Fibroblast of lung (primary cell): ENCODE measurements at regions not wholly inside any gene's neighbourhood (a gene's known extent, or its start where the extent isn't known, plus 50 kb on each side); places are given as distances from the start of the nearest gene placed in this dataset.

Source experiments
- DNase-seq, 2 donors: peaks; one replicate each; pipeline versions ENCODE4 v3.0.0 to v3.0.0-alpha.2; 2010; ENCODE audit warnings: low read depth in 2 of 2
- H2AFZ ChIP-seq: 2 replicates; pipeline ENCODE4 v1.5.1; 2012; ENCODE audit warnings: low read length, control low read depth, inconsistent platforms
- H3K27ac ChIP-seq: 2 replicates; pipeline ENCODE4 v1.5.1; 2011; ENCODE audit warnings: low read length, control low read depth; ENCODE audit not compliant: insufficient read depth
- H3K27me3 ChIP-seq: 2 replicates; pipeline ENCODE4 v1.5.1; 2011; ENCODE audit warnings: mild to moderate bottlenecking, low read length; ENCODE audit not compliant: control insufficient read depth, insufficient read depth
- H3K36me3 ChIP-seq: 2 replicates; pipeline ENCODE4 v1.5.1; 2011; ENCODE audit warnings: low read length; ENCODE audit not compliant: control insufficient read depth, insufficient read depth
- H3K4me1 ChIP-seq: 2 replicates; pipeline ENCODE4 v1.5.1; 2011; ENCODE audit warnings: low read length; ENCODE audit not compliant: control insufficient read depth, insufficient read depth; ENCODE audit errors: extremely low read depth
- H3K4me2 ChIP-seq: 2 replicates; pipeline ENCODE4 v1.5.1; 2011; ENCODE audit warnings: low read length, control low read depth; ENCODE audit not compliant: insufficient read depth; ENCODE audit errors: extremely low read depth
- H3K4me3 ChIP-seq, 4 experiments: fragments of 200-600 bp in 1 of 4; sonication (generic) in 1 of 4; replicated peaks in 1 of 4; 2 replicates each; pipeline ENCODE4 v1.5.1; 2011 to 2016; ENCODE audit warnings: low read length in 4 of 4, low read depth in 3 of 4, mild to moderate bottlenecking in 3 of 4, control low read depth in 2 of 4, inconsistent platforms in 1 of 4, mixed read lengths in 1 of 4; ENCODE audit not compliant: insufficient read depth in 1 of 4; ENCODE audit errors: control extremely low read depth in 1 of 4
- H3K79me2 ChIP-seq: 2 replicates; pipeline ENCODE4 v1.5.1; 2012; ENCODE audit warnings: mild to moderate bottlenecking, low read length, inconsistent platforms; ENCODE audit not compliant: control insufficient read depth, insufficient read depth
- H3K9ac ChIP-seq: 2 replicates; pipeline ENCODE4 v1.5.1; 2011; ENCODE audit warnings: mild to moderate bottlenecking, low read length, control low read depth; ENCODE audit not compliant: insufficient read depth
- H3K9me3 ChIP-seq: 2 replicates; pipeline ENCODE4 v1.5.1; 2012; ENCODE audit warnings: low read depth, low read length; ENCODE audit not compliant: control insufficient read depth, insufficient read depth
- H4K20me1 ChIP-seq: 2 replicates; pipeline ENCODE4 v1.5.1; 2011; ENCODE audit warnings: low read length; ENCODE audit not compliant: control insufficient read depth, insufficient read depth; ENCODE audit errors: extremely low read depth
- CTCF ChIP-seq, 2 donors: IDR thresholded peaks in 1 of 2; conservative IDR thresholded peaks in 1 of 2; 1 replicate in 1 of 2; 2 replicates in 1 of 2; pipeline ENCODE4 v1.5.1; 2011 to 2012; ENCODE audit warnings: low read length in 2 of 2, control low read depth in 1 of 2, inconsistent platforms in 1 of 2, low read depth in 1 of 2, mild to moderate bottlenecking in 1 of 2
- EZH2 ChIP-seq: IDR thresholded peaks from 2 replicates; pipeline ENCODE4 v1.5.1; 2012; ENCODE audit warnings: low read length, control low read depth, mild to moderate bottlenecking; ENCODE audit errors: missing control alignments

GRCh38 chrX:20317873-20318272 lies 51.2 kb upstream of the RPS6KA3 start:
- Histone ChIP-seq H3K4me2 (no peak overlapping the region), H3K27ac (no peak overlapping the region), H3K79me2 (no peaks in the 10 kb centered on the region), H3K9ac (no peak overlapping the region), H3K9me3 (no peaks in the 10 kb centered on the region), H2AFZ (no peak overlapping the region), H3K4me1 (no peaks in the 10 kb centered on the region), H3K4me3 (no peak overlapping the region), H4K20me1 (no peaks in the 10 kb centered on the region), H3K27me3 (no peaks in the 10 kb centered on the region), H3K36me3 (no peaks in the 10 kb centered on the region)
- TF ChIP-seq CTCF (conservative IDR thresholded peaks at IDR 0.05 in 1 of 2, IDR thresholded peaks at IDR 0.05 in 1 of 2; ENCODE audit: low read depth in 1 of 2, low read length in 2 of 2): no peak
- TF ChIP-seq EZH2: no peak
- DNase-seq: peak in 1 of 2 donors; percentile 20
